HG03520 (cell line): ENCODE measurements at regions not wholly inside any gene's neighbourhood (a gene's known extent, or its start where the extent isn't known, plus 50 kb on each side); places are given as distances from the start of the nearest gene placed in this dataset.

Experiments used
- ATAC-seq: cut with Tn5 transposase; IDR thresholded peaks from one replicate; pipeline ENCODE4 v1.9.1; 2021; ENCODE audit warnings: mild to moderate bottlenecking, moderate library complexity; ENCODE audit not compliant: unreplicated experiment

GRCh38 chr18:41842886-41843285, 112.1 kb upstream of the PIK3C3 start:
- no peak for ATAC-seq

DNA sequence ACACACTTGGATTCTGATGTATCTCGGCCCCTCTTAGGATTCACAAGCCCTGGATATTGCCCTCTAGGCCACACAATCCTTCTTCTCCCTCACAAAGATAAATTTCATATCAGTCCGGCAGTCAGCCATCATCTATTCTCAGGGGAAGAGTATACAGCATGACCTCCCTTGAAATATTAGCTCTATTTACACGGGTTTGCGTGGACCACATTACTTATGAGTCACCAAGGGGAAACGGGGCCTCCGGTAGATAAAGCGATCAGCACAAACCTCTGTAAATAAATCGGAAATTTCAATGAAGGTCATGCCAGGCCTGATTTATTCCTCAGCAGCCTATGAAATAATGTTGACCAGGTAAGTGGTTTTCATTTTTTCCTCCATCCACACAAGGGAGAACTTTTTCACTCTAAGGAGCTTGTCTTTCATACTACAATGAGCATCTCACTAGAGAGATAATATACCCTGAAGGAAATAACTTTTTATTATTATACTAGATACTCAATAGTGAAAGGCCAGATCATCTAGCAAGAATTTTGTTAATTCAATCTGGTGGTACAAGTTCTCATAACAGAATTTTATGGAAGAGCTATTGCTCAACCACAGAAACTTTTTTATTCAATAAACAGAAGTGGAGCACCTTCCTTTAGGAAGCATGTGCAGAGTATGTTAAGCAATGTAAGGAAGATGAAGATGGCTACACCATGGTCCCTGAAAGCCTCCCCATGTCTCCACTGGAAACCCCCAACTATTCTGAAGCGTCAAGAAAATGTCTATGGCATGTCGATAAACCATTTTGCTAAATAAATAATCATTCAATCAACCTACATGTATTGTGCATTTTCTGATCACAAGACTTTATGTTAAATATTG, 125.2 kb upstream of the PIK3C3 start:
- no peak for ATAC-seq

GRCh38 chr18:41828137-41828536, 126.9 kb upstream of the PIK3C3 start:
- no peak for ATAC-seq

DNA sequence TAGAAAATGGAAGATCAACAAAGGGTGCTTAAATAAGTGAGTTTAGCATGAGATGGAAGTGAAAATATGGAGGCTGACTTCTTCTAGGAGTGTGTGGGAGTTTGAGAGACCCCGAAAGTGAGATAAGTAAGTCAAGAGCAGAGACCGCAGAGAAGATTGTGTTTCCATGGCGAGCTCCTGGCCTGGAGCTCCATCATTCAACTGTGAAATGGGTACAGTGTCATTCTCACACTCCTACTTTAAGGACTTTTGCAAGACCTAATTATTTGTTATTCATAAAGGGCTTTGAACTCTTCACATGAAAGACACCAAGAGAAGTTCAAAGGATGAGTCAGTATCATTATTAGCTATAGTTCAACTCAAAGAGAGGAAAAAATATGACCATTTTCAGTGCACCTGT, 134.2 kb upstream of the PIK3C3 start:
- ATAC-seq = no peak

DNA sequence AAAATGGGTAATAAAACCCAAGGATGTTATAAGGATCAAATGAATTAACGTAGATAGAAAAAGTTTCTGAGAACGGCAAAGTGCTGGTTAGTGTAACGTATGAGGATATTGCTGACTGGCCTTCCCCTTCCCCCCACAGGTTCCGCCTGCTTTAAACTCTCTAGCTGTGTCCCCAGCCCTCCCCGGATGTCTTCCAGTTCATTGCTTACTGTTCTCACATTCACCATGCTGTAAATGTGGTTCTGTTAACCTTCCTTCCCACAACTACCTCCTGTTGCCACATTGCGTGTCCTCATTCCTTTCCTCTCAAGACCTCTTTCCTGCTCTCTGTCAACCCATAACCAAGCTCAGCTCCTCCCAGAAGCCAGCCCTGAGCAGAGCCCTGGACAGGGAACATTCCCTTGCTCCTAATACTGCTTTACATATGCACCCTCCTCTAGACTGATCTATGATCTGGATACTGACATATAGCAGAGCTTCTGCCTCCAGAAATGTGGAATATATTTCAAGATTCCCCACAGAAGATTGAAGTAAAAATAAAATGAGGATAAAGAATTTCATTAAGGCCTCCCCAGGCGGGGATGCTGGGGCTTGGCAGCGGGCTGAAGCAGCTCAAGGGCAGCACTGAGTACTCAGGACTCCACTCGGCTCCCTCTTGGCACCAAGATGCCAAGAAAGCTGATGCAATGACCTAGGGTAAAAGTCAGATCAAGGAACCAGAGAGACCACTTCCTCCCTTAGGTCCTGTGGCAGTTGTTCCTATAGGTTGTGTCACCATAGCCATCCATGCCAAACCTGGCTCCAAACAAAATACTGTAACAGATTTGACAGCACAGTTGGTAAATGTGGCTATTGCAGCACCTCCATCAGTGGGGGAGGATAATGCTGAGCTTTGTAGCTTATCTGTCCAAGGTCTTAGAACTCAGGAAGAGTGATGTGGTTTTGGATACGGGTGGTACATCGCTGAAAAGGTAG, 136.4 kb upstream of the PIK3C3 start:
- ATAC-seq = no peak

DNA sequence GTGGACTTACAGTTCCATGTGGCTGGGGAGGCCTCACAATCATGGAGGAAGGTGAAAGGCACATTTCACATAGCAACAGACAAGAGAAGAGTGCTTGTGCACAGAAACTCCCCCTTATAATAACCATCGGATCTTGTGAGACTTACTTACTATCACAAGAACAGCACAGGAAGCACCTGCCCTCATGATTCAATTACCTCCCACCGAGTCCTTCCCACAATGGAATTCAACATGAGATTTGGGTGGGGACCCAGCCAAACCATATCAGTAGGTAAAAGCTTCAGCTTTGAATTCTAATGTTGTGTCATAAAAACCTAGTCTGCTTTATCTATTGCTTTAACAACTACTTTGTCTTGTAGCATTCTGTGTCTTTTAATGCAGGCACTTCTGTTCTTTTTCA, 140.4 kb upstream of the PIK3C3 start:
- no peak for ATAC-seq

- no peak for ATAC-seq
These were observed 145.4 kb upstream of the PIK3C3 start for GRCh38 chr18:41809652-41810051.

GRCh38 chr18:41805341-41805740, 149.7 kb upstream of the PIK3C3 start:
- ATAC-seq = no peak

GRCh38 chr18:41798879-41799278, 156.2 kb upstream of the PIK3C3 start:
- ATAC-seq = no peak

- no peak for ATAC-seq
These were observed 164.3 kb upstream of the PIK3C3 start for GRCh38 chr18:41790687-41791086.

DNA sequence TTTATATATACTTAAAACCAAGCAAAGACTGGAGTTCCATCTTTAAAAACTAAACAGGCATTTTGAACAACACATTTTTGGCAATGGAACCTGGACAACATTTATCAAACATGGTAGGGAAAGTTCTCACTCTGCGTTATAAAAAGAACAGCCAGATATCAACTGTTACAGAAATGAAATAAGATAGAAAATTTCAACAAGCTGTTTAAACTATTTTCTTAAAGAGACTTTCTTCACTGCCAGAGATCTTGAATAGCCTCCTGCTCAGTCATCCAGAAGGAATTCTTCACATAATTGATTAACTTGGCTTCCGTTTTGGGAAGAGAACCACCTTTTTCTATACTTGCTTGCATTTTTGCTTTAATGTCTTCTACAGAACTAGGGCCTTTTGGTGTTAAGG, 166.0 kb upstream of the PIK3C3 start:
- ATAC-seq = no peak

DNA sequence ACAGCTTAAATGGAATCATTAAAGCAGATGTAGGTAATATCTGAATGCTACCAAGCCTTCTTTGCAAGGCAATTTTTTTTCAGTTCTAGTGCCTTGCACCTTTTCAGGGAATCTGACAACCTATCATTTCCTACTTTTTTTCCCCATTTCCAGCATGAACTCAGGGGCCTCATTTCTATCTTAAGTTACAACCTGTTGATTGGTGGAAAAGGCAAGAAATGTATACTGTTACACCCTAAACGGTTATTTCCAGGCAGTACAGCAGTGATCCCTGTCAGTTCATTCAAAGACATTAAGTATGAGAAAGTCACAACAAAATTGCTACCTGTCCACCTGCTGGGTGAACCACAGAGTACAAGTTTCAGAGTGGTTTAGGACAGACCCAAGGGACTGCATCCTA, 171.2 kb upstream of the PIK3C3 start:
- ATAC-seq = no peak

DNA sequence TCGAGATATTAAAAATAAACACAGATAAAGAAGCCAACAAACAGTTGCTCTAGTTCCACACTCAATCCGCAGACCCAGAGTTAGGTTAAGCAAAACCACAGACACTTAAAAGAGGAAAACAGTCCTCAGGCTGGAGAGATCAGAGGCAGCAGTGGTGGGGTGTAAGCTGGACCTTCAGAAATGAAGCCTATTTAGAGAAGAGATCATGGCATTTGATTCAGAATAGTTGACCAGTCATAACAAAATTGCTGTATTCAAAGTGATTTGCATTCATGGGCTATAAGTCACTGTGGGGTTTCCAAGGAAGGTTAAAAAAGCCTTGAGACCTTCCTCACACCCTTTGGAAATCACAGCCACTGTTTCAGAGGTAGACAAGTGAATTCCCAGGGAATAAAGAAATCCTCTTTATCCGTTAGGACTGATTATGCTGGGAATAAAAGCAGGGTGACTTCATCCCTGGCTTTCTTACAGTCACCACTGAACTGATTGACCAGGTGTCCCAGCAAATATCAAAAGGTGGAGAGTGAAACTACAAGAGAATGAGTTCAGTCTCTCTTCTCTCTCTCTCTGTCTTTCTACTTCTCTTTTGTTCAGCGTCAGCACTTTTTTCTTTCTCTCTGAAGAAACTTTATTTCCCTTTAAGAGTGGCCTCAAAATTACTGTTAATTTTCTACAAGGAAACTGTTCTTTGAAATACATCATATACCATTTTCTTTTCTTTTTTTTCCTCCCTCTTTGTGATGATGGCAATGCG, 171.8 kb upstream of the PIK3C3 start:
- ATAC-seq = no peak

DNA sequence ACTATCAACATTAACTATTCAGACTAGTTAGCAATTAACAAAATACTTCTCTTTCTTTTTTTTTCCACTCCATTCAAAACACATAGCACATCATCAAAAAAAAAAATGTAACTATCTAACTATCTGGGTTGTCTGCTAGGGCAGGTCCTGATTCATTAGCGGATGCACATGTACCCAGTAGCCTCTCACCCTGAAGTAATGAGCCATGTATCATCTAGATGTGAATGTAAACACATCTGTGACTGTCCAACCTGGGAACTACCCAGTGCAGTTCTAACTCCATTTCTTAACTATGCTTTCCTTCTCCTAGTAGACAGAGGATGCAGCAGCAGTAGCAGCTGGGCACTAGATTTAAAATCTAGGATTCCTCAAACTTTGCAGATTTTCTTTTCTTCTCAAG, 183.1 kb upstream of the PIK3C3 start:
- no peak for ATAC-seq

DNA sequence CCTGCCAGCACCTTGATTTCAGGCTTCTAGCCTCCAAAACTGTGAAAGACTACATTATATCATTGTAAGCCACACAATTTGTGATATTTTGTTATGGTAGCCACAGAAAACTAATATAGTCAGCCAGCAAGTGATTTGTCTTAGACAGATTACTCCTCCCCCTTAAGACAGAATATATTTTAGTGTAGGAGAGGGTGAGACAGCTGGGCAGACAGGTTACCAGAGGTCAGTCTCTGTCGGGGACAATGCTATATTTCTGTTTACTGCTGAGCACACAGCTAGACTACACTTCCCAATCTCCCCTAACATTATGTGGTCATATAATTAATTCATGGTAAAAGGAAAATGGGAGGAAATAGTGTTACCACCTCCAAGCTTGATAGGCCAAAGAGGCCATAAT, 185.8 kb upstream of the PIK3C3 start:
- no peak for ATAC-seq

DNA sequence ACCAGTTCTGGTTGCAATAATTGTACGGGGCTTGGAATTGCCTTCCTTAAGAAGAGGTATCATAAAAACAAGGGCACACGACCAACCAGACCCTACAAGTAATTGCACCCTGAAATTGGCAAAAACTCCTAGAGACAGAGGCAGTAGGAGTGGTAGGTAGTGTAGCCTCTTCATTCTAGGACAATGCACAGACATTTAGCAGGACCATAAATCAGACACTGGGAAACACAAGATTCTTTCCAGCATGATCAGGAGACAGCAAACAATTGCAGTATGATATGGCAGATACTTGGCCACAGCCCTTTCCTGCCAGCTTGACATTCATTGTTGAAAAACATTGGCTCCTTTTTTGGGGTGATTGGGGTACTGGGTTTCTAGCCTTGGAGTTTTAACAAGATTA, 186.6 kb upstream of the PIK3C3 start:
- ATAC-seq = no peak

GRCh38 chr18:41767960-41768359, 187.1 kb upstream of the PIK3C3 start:
- ATAC-seq = no peak

DNA sequence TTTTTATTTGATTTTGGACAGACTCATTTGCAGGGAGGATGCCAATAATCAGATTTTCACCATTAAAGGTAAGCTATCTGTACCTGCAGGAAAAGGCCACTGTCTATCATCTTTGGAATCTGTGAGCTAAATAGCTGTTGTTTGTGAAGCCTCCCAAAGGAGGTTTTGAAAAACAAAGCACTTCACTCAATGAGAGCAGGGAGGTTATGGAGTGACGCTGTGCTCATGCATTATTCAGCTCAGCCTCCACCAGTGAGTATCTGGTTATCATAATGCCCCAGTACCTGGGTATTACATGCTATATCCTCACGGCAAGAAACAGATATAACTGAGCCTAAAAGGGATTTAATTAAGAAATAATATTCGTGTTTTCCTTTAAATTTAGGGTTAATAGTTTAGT, 189.6 kb upstream of the PIK3C3 start:
- ATAC-seq = no peak

GRCh38 chr18:41763361-41763760, 191.7 kb upstream of the PIK3C3 start:
- ATAC-seq = no peak

DNA sequence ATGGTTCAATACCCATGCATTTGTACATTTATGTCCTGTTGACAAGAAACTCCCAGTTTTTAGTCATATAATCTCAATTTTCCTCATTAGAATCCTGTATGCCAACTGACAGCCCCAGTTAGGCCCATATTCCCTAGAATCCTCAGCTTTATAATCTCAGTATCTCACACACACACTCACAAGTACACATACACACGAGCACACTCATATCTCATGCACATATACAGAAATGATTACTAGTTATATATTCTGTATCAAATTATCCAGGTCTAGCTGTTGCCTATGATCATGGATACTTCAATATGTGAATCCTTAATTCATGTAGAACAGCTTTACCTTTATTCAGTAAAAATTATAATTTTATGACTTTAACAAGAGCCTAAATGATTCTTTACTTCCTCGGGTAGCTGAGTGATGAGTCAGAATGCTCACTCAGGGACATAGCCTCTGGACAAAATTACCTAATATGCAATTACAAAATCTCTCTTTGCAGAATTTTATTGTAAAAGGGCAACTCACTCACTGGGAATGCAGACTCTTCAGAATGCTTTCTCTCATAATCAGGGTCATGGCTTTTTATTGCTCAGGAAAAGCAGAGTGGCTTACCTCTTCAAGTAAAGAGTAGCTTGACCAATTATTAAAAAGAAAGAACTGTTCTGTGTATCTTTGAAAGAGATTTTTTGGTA, 193.6 kb upstream of the PIK3C3 start:
- ATAC-seq = no peak

GRCh38 chr18:41758534-41758933, 196.5 kb upstream of the PIK3C3 start:
- no peak for ATAC-seq
